ENCODE measurements at regions not wholly inside any gene's neighbourhood (a gene's known extent, or its start where the extent isn't known, plus 50 kb on each side); places are given as distances from the start of the nearest gene placed in this dataset.

GRCh38 chr4:29295280-29295679 is 1424.9 kb upstream of the PCDH7 start:
- TF ChIP-seq CTCF (IDR thresholded peaks at IDR 0.05) = no peak
- TF ChIP-seq POLR2A (IDR thresholded peaks at IDR 0.05) = no peak
- intact Hi-C loops (cut with DNase I; ENCODE audit: low total_unique reads) = no loop called here
- H3K4me3 ChIP-seq (ENCODE audit: low read depth, poor library complexity, severe bottlenecking) = no peak overlapping the region
- DNase-seq (ENCODE audit: low spot score in 2 of 2) = no peak

GRCh38 chr4:29304595-29304994 is 1415.6 kb upstream of the PCDH7 start:
- no peak for DNase-seq (ENCODE audit: low spot score in 2 of 2)
- WGBS, 2 donors = 69 to 71% methylated on average over 3 of the region's 3 CpGs
- TF ChIP-seq CTCF (IDR thresholded peaks at IDR 0.05) = no peak
- no peak for TF ChIP-seq POLR2A (IDR thresholded peaks at IDR 0.05)
- H3K4me3 ChIP-seq (ENCODE audit: low read depth, poor library complexity, severe bottlenecking) = no peak overlapping the region
- intact Hi-C loops (cut with DNase I; ENCODE audit: low total_unique reads) = no loop called here

- TF ChIP-seq POLR2A (IDR thresholded peaks at IDR 0.05) = no peak
- no peak for TF ChIP-seq CTCF (IDR thresholded peaks at IDR 0.05)
- intact Hi-C loops (cut with DNase I; ENCODE audit: low total_unique reads) = no loop called here
- H3K4me3 ChIP-seq (ENCODE audit: low read depth, poor library complexity, severe bottlenecking) = no peak overlapping the region
- DNase-seq (ENCODE audit: low spot score in 2 of 2) = no peak
These were observed 1412.9 kb upstream of the PCDH7 start for GRCh38 chr4:29307256-29307655.

GRCh38 chr4:29307755-29308154 is 1412.4 kb upstream of the PCDH7 start:
- no peak for DNase-seq (ENCODE audit: low spot score in 2 of 2)
- TF ChIP-seq CTCF (IDR thresholded peaks at IDR 0.05) = no peak
- TF ChIP-seq POLR2A (IDR thresholded peaks at IDR 0.05) = no peak
- H3K4me3 ChIP-seq (ENCODE audit: low read depth, poor library complexity, severe bottlenecking) = no peak overlapping the region
- intact Hi-C loops (cut with DNase I; ENCODE audit: low total_unique reads) = no loop called here
- 94 to 98% methylated on average over 1 of the region's 1 CpG for WGBS, 2 donors

- intact Hi-C loops (cut with DNase I; ENCODE audit: low total_unique reads) = no loop called here
- no peak overlapping the region for H3K4me3 ChIP-seq (ENCODE audit: low read depth, poor library complexity, severe bottlenecking)
- TF ChIP-seq POLR2A (IDR thresholded peaks at IDR 0.05) (no peak), CTCF (IDR thresholded peaks at IDR 0.05) (no peak)
- WGBS, 2 donors = 67 to 70% methylated on average over 3 of the region's 3 CpGs
- DNase-seq (ENCODE audit: low spot score in 2 of 2) = no peak
These were observed 1411.1 kb upstream of the PCDH7 start for GRCh38 chr4:29309050-29309449.

- intact Hi-C loops (cut with DNase I; ENCODE audit: low total_unique reads) = no loop called here
- no peak overlapping the region for H3K4me3 ChIP-seq (ENCODE audit: low read depth, poor library complexity, severe bottlenecking)
- no peak for TF ChIP-seq POLR2A (IDR thresholded peaks at IDR 0.05)
- TF ChIP-seq CTCF (IDR thresholded peaks at IDR 0.05) = no peak
- no peak for DNase-seq (ENCODE audit: low spot score in 2 of 2)
These were observed 1409.9 kb upstream of the PCDH7 start for GRCh38 chr4:29310252-29310651.

Measured in lower leg skin (tissue), 4 donors.